ENCODE measurements at regions not wholly inside any gene's neighbourhood (a gene's known extent, or its start where the extent isn't known, plus 50 kb on each side); places are given as distances from the start of the nearest gene placed in this dataset.
A peak's percentile ranks its signal among the peaks of the same experiment; 100 is the strongest.

DNA sequence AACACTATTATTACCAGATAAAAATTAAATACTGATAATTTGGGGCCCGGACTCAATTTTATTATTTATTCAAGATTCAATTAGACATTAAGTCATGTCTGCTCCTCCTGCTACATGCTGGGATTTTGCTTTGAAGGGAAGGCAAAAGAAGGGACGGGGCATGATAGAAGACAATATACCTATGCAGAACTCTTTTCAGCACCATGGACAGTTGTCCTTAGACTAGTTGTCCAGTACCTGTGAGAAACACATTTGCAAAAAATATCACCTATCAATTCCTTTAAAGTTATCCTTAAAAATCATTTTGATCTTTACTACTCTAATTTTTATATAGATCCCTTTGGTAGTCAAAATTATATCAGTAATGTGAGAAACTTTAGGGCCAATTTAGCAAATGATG is 100.2 kb upstream of the SULT1C3 start:
- peak; percentile 30 for DNase-seq (ENCODE audit: extremely low read depth, low read depth)

DNA sequence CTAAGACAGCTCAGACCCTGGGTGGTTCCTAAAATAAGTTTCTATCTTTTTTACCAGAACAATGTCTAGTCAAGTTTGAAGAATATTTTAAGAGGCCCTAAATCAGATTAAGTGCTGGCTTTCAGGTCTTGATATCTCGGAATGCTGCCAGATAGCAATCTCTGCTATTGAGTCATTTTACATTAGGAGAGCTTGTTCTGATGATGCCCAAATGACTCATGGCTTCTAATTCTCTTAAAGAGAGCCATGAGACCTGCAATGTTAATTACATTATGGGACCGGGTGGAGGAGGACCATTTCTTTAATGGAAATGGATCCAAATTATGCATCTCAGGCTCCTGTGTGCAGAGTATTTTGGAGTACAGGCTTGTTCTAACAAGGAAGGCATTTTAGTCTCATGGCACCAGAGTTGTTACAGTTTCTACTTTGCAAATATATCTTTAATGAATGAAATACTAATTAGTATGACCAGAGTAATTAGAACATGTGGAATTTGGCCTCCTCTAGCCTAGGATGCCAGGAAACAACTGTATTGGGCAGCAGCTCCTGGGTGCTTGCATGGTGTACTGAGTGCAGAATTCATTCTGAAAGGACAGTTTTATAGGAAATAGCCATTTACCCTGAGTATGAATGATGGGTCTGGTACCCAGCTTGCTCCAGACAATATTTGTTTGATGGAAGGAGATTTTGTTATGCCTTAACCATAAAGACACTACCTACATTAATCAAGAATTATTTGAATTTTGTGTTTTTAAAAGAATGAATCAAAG is 94.0 kb upstream of the SULT1C3 start:
- DNase-seq (ENCODE audit: extremely low read depth, low read depth), result no peak

DNA sequence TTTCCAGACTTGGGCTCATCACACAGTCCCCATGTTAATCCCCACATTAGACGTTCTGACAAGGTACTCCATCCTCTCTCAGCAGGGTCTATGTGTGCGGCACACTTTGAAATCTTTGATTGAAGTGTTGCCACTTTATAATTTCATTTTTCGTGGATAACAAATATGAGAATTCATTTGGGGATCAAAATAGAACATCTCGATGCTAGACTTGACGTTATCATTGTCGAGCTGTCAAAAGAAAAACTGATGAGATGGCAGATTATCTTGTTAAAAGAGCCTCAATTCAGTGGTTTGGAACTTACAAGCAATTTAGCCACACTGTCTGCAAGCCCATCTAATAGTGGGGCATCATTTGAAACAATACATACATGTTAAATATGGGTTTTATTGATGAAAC is 91.2 kb upstream of the SULT1C3 start:
- no peak for DNase-seq (ENCODE audit: extremely low read depth, low read depth)

DNA sequence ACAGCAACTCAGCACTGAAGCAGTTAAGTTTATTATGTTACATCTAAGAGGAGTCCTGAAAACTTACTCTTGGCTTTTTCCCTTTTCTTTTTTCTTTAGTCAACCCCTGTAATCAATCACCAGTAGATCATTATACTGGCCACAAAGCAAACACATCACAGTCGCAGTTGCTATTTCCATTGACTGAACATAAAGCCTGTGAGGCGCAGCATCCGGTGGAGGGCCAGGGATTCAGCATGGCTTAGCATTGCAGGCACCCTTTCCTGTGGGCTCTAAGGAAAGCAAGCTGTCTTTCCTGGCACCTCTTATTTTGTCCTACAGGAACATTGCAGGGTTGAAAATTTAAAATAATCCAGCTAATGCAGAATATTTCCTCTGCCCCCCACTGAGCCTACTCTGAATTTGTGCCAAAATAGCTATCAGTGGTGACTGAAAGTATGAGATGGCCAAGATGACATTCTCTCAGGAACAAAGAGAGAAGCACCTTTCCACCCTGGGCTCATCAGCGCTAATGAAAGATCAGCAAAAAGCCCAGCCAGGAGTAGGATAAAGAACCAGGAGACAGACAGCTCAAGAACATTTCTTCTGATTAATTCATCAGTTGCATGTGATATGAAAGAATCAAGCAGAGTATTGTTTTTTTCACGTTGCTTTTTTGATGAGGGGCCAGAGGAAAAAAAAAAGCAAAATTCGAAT is 85.3 kb upstream of the SULT1C3 start:
- no peak for DNase-seq (ENCODE audit: extremely low read depth, low read depth)

DNA sequence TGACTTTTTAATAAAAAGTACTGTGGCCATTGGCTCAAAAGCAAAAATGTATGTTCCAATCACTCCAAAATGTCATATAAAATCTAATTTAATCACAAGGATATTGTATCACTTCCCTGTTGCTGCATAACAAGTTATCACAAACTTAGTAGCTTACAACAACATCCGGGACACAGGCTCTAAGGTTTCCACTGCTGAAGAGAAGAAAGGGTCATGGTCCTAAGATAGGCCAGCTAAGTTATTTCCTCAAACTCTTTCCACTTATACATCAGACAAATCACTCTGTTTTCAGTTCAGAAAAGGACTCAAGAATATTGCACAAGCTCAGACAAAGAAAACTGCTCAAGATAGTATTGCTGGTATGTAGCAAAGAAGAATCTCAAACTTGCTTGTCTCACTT is 78.5 kb upstream of the SULT1C3 start:
- no peak for DNase-seq (ENCODE audit: extremely low read depth, low read depth)

DNA sequence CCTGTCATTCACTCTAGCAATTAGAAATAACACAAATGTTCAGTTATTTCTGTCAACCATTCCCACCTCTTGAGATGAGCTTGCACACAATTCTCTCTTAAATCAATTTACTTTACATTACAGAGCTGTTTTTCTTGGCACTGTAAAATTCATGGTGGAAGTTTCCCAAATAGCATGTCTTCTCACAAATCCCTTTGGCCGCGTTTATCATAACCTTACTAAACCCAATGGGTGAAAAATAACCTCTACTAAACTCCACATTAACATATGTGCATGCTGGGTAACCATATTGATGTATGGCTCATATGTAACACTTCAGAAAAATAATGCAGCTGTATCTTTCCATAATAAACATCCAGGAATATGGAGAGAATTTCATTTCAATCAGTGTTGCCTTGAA is 75.5 kb upstream of the SULT1C3 start:
- DNase-seq (ENCODE audit: extremely low read depth, low read depth), result no peak

DNA sequence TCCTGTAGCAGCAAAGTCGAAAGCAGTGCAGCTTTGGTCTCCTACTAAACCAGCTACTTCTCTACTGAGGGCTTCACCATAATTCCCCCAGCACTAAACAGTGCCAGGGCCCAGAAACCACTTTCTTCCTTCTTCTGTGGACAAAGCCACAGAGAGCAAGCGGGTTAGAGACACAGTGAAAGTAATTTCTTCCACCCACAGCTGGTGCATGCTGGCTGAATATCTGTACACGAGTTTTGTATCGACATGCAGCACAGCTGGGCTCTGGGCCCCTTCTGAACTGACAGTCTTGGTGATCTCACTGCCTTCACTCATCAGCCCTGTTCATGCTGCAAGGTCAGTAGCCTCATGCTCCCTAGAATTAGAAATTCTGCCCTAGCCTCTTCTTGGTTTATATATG is 74.0 kb upstream of the SULT1C3 start:
- no peak for DNase-seq (ENCODE audit: extremely low read depth, low read depth)

DNA sequence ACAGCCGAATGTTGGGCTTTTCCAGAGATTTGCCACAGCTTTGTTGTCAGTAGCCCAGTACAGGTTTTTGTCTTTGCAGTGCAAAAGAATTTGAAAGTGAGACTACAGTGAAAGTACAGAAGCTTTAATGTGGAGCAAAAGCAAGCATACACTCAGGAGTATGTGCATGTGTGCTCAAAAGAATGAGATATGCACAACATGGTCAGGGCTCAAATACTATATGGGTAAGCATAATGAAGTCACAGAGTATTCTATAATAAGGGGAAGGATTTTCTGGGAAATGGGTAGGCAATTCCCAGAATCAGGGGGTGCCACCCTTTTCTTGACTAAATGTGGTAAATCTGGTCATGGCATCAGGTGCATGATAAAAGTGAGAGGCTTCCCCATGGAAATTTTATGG is 72.1 kb upstream of the SULT1C3 start:
- DNase-seq (ENCODE audit: extremely low read depth, low read depth), result no peak

DNA sequence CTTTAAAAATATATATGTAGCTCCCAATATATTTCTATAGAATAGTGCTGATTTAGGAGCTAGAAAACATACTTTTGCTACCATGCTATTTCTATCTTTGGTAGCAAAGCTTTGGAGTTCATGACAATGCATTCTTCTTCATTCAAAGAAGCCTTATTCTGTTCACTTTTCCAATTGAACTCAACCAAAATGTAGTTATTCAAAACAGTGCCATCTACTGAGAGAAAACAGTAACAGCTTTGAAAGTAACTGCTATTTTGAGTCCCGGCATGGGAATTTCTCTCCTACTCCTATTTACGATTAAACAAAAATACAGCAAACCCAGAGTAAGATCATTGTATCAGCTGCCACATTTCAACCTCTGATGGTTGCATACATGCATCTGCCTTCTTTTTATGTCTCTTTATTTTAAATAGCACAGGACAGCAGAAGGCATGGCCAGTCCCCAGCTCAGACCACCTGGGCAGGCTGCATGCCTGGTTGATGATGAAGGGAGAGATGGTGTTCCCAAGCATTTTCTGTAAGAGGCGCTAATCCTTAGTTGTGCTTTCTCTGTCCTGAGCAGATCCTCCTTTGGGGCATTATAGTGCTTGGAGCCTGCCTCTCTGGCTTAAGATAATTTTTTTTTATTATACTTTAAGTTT is 69.7 kb upstream of the SULT1C3 start:
- peak; percentile 9 for DNase-seq (ENCODE audit: extremely low read depth, low read depth)

DNA sequence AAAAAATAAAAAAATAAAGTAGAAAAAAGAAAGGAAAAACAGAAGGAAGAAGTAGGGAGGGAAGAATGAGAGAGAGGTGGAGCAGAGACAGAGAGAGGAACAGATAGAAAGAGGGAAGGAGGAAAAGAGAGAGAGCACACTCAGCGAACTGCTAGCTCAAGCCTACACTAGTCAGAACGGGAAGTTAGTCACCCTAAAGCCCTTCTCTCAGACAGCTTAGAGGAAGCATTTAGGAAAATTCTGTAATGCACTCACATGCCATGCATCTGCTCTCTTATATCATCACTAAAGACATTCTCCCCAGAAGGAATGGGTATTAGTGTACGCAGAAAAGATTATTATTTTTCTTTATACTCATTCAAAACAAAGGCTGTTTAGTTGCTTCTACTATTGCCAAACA is 68.1 kb upstream of the SULT1C3 start:
- DNase-seq (ENCODE audit: extremely low read depth, low read depth), result no peak

DNA sequence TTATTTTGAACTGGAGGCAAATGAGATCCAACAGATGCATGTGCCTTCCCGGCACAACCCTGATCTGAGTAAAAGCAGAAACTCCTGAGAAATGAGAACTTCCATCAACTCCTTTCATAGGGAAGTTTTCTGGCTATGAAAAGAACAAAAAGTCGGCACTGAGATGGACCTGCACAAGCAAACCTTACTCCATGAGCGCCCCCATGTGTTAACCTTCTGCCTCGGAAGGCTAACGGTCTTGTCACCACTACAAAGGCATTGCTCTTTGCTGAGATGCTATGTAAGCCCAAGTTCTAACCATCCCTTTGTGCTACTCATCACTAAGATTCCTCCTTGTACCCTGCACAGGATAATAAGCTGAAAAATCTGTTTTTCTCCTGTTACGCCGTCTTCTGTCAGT is 57.3 kb upstream of the SULT1C3 start:
- peak; percentile 8 for DNase-seq (ENCODE audit: extremely low read depth, low read depth)

DNA sequence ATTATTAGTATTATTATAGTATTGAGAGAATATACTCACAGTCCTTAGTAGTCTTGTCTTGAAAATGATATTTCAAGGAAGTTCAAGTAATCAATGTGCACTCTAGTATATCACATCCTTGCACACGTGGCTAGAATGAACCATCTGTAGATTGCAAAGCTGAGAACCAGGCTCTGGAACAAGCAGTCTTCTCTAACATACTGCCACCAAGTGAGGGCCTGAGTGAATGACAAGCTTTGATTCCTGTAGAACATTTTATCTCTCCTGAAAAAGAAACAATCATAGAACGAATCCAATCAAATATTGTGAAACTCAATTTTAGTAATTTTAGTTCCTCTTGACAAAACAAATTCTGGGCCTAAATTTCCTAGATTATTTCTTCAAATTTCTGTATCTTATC is 55.3 kb upstream of the SULT1C3 start:
- DNase-seq (ENCODE audit: extremely low read depth, low read depth), result peak; percentile 36

DNA sequence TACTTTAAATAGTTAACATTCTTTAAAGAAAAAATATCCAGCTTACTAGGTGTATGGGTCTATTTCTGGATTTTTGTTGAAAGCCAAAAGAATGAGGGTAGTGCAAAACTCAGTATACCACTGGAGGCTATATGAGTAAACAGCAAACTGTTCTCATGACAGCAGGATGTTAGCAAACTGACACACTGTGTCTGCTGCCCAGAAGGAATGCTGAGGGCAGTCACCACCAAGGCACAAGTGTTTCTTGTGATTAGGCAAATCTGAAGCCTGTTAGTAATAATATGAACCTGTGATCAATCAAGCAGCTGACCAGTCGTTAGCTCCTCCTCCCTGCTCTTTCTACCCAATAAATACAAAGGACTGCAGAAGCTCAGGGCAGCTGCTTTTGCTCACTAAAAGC is 50.5 kb upstream of the SULT1C3 start:
- no peak for DNase-seq (ENCODE audit: extremely low read depth, low read depth)

Measured in NCI-H460 (cell line).